GM18517 (cell line): ENCODE measurements at regions not wholly inside any gene's neighbourhood (a gene's known extent, or its start where the extent isn't known, plus 50 kb on each side); places are given as distances from the start of the nearest gene placed in this dataset.

ENCODE experiments used
- ATAC-seq: cut with Tn5 transposase; IDR thresholded peaks from one replicate; pipeline ENCODE4 v1.9.1; 2021; ENCODE audit warnings: mild to moderate bottlenecking, moderate library complexity; ENCODE audit not compliant: unreplicated experiment

- ATAC-seq = no peak
Observed at GRCh38 chr22:34696557-34696956, 369.4 kb upstream of the ISX start.

- no peak for ATAC-seq
Observed at GRCh38 chr22:34702279-34702678, 363.7 kb upstream of the ISX start.

- no peak for ATAC-seq
Observed at GRCh38 chr22:34709641-34710040, 356.3 kb upstream of the ISX start.

GRCh38 chr22:34722901-34723300 lies 343.1 kb upstream of the ISX start:
- ATAC-seq = no peak

- ATAC-seq = no peak
Observed at GRCh38 chr22:34736081-34736480, 329.9 kb upstream of the ISX start.

- no peak for ATAC-seq
Observed at GRCh38 chr22:34738661-34739400, 327.1 kb upstream of the ISX start.

- no peak for ATAC-seq
Observed at GRCh38 chr22:34743110-34743751, 322.7 kb upstream of the ISX start.

GRCh38 chr22:34760276-34761008 lies 305.5 kb upstream of the ISX start:
- no peak for ATAC-seq

GRCh38 chr22:34761111-34761510 lies 304.8 kb upstream of the ISX start:
- no peak for ATAC-seq

- no peak for ATAC-seq
Observed at GRCh38 chr22:34763496-34763895, 302.5 kb upstream of the ISX start.

- ATAC-seq = no peak
Observed at GRCh38 chr22:34765115-34765514, 300.8 kb upstream of the ISX start.

GRCh38 chr22:34769361-34769760 lies 296.6 kb upstream of the ISX start:
- no peak for ATAC-seq

- ATAC-seq = no peak
Observed at GRCh38 chr22:34776817-34777216, 289.1 kb upstream of the ISX start.

- ATAC-seq = no peak
Observed at GRCh38 chr22:34781681-34782080, 284.3 kb upstream of the ISX start.

GRCh38 chr22:34783436-34783835 lies 282.5 kb upstream of the ISX start:
- no peak for ATAC-seq

- ATAC-seq = no peak
Observed at GRCh38 chr22:34784056-34784455, 281.9 kb upstream of the ISX start.

- no peak for ATAC-seq
Observed at GRCh38 chr22:34797826-34798225, 268.1 kb upstream of the ISX start.

GRCh38 chr22:34798605-34799004 lies 267.4 kb upstream of the ISX start:
- ATAC-seq = no peak

- no peak for ATAC-seq
Observed at GRCh38 chr22:34800260-34800980, 265.5 kb upstream of the ISX start.

GRCh38 chr22:34801221-34801620 lies 264.7 kb upstream of the ISX start:
- ATAC-seq = no peak

GRCh38 chr22:34804091-34804490 lies 261.9 kb upstream of the ISX start:
- ATAC-seq = no peak
